Neutrophil (primary cell): ENCODE measurements at regions not wholly inside any gene's neighbourhood (a gene's known extent, or its start where the extent isn't known, plus 50 kb on each side); places are given as distances from the start of the nearest gene placed in this dataset.
"Not testable (repeated sequence)": the region's sequence is repeated elsewhere in the genome, so short reads cannot be mapped to it uniquely, and the experiment has no call there.

Experiments used
- H3K27ac ChIP-seq: fragments of 200-600 bp; sonication (generic); 2 replicates; pipeline ENCODE4 v1.5.1; 2016; ENCODE audit warnings: mild to moderate bottlenecking, moderate library complexity
- H3K27me3 ChIP-seq: fragments of 200-600 bp; sonication (generic); 2 replicates; pipeline ENCODE4 v1.6.0; 2016; ENCODE audit warnings: mild to moderate bottlenecking
- H3K36me3 ChIP-seq: fragments of 200-600 bp; sonication (generic); 2 replicates; pipeline ENCODE4 v1.5.1; 2017
- H3K4me1 ChIP-seq, 2 experiments: fragments of 200-600 bp in 1 of 2; sonication (generic) in 1 of 2; 1 replicate in 1 of 2; 2 replicates in 1 of 2; pipeline versions ENCODE4 v1.5.1 to v1.6.1; 2013 to 2016; ENCODE audit warnings: low read depth in 1 of 2, low read length in 1 of 2, mild to moderate bottlenecking in 1 of 2, moderate library complexity in 1 of 2; ENCODE audit not compliant: control insufficient read depth in 1 of 2, insufficient read depth in 1 of 2
- H3K4me3 ChIP-seq, 2 experiments: fragments of 200-600 bp in 1 of 2; sonication (generic) in 1 of 2; 1 replicate in 1 of 2; 2 replicates in 1 of 2; pipeline ENCODE4 v1.5.1; 2013 to 2016; ENCODE audit warnings: low read depth in 1 of 2, low read length in 1 of 2, mild to moderate bottlenecking in 1 of 2, moderate library complexity in 1 of 2
- H3K9me3 ChIP-seq: fragments of 200-600 bp; sonication (generic); 2 replicates; pipeline ENCODE4 v1.5.1; 2016
- CTCF ChIP-seq: fragments of 200-600 bp; sonication (generic); IDR thresholded peaks from 2 replicates; pipeline ENCODE4 v1.5.1; 2016; ENCODE audit warnings: antibody characterized with exemption

DNA sequence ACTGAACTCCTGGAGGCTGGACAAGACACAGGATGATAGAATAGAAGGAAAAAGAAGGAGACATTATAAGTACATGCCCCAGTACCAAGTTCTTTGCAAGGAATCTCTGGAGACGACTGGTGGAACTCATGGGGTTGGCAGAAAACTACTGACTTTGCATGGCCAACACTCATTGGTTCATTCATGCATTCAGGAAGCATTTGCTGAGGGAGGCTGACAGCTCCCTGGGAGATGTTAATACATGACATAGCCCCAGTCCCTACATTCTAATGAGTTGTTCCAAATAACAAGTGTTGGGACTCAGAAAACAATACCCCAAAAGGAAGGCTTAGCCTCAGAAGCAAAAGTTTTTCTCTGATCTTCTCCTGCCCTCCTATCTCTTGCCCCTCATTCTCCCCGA is 172.8 kb upstream of the IRF2BP2 start:
- Histone ChIP-seq H3K4me1 (peaks cover 19% of the 10 kb centered on the region in 2 experiments), H3K4me3 (no peak overlapping the region), H3K9me3 (no peaks in the 10 kb centered on the region), H3K27ac (no peak overlapping the region), H3K36me3 (no peaks in the 10 kb centered on the region), H3K27me3 (no peaks in the 10 kb centered on the region)
- no peak for TF ChIP-seq CTCF

DNA sequence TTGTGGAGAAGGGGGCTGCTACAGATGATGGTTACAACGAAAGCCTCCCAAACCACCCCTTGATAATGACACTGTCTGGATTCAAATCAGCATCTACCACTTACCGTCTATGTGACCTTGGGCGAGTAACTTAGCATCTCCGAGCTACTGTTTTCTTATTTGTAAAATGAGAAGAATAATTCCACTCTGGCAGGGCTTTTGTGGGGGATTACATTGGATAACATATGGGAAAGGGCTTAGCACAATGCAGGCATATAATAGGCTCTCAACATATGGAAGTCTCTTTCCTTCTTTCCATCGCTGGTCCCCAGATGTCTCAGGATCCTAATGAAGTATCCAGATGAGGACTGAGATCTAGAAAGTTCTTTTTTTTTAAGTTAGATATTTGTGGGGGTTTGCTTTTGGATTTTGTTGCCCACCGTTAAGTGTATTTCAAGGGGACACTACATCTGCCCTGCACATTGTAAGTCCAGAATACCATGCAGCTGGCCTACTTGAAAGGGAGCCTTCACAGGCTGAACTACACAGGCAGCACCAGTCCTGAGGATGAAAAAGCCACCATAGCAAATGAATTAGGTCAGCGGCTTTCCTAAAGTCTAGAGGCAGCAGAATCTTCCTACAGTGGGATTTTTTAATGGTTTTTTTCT is 172.2 kb upstream of the IRF2BP2 start:
- Histone ChIP-seq H3K4me1 (peaks cover 24 to 25% of the 10 kb centered on the region in 2 experiments), H3K27me3 (no peaks in the 10 kb centered on the region), H3K4me3 (no peak overlapping the region), H3K36me3 (no peaks in the 10 kb centered on the region), H3K27ac (no peak overlapping the region), H3K9me3 (no peaks in the 10 kb centered on the region)
- no peak for TF ChIP-seq CTCF

GRCh38 chr1:234781241-234782065 is 171.5 kb upstream of the IRF2BP2 start:
- H3K27me3 ChIP-seq, result no peaks in the 10 kb centered on the region
- no peaks in the 10 kb centered on the region for H3K9me3 ChIP-seq
- peaks cover 32 to 33% of the 10 kb centered on the region in 2 experiments for H3K4me1 ChIP-seq
- H3K4me3 ChIP-seq, result no peak overlapping the region
- H3K27ac ChIP-seq, result no peak overlapping the region
- TF ChIP-seq CTCF, result no peak
- H3K36me3 ChIP-seq, result no peaks in the 10 kb centered on the region

- no peak overlapping the region for H3K4me3 ChIP-seq
- peak; percentile 8 for TF ChIP-seq CTCF
- H3K27ac ChIP-seq, result no peak overlapping the region
- H3K36me3 ChIP-seq, result no peaks in the 10 kb centered on the region
- H3K4me1 ChIP-seq, result peaks cover 40 to 41% of the 10 kb centered on the region in 2 experiments
- no peaks in the 10 kb centered on the region for H3K9me3 ChIP-seq
- no peaks in the 10 kb centered on the region for H3K27me3 ChIP-seq
These were observed 170.7 kb upstream of the IRF2BP2 start for GRCh38 chr1:234780531-234781162.

- no peaks in the 10 kb centered on the region for H3K9me3 ChIP-seq
- no peak for TF ChIP-seq CTCF
- H3K4me1 ChIP-seq, result peaks cover 46% of the 10 kb centered on the region in 2 experiments
- no peak overlapping the region for H3K4me3 ChIP-seq
- no peaks in the 10 kb centered on the region for H3K27me3 ChIP-seq
- no peaks in the 10 kb centered on the region for H3K36me3 ChIP-seq
- H3K27ac ChIP-seq, result no peak overlapping the region
These were observed 170.1 kb upstream of the IRF2BP2 start for GRCh38 chr1:234780112-234780511.

DNA sequence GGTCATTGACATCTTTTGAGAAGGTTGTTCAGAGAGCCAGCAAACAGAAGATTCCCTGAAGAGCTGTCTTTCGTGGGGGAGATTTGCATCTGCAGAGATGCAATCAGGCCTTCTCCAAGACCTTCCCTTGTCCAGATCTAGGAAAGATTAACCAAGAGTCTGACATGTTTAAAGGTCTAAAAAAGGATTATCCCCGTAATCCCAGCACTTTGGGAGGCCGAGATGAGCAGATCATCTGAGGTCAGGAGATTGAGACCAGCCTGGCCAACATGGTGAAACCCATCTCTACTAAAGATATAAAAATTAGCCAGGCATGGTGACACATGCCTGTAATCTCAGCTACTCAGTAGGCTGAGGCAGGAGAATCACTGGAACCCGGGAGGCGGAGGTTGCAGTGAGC is 169.6 kb upstream of the IRF2BP2 start:
- not testable (repeated sequence) for H3K27me3 ChIP-seq, H3K36me3 ChIP-seq, H3K4me3 ChIP-seq, H3K9me3 ChIP-seq
- Histone ChIP-seq H3K4me1 (peaks cover 51% of the 10 kb centered on the region in 2 experiments), H3K27ac (peak overlapping the region; percentile 65)
